Neural progenitor cell (in vitro differentiated cells): ENCODE measurements at regions not wholly inside any gene's neighbourhood (a gene's known extent, or its start where the extent isn't known, plus 50 kb on each side); places are given as distances from the start of the nearest gene placed in this dataset.
"Not testable (repeated sequence)": the region's sequence is repeated elsewhere in the genome, so short reads cannot be mapped to it uniquely, and the experiment has no call there.

ENCODE experiments used
- DNase-seq: peaks from one replicate; pipeline ENCODE4 v3.0.0-alpha.2; 2016; ENCODE audit warnings: low spot score
- H2AFZ ChIP-seq: fragments of 200-600 bp; sonication (generic); replicated peaks from 2 replicates; pipeline ENCODE4 v1.6.1; 2016; ENCODE audit warnings: antibody characterized with exemption
- H3F3A ChIP-seq: fragments of 200-600 bp; sonication (generic); 2 replicates; pipeline ENCODE4 v1.6.1; 2016; ENCODE audit warnings: antibody characterized with exemption, low read depth
- H3K27ac ChIP-seq: fragments of 200-600 bp; sonication (generic); 2 replicates; pipeline ENCODE4 v1.5.1; 2016; ENCODE audit warnings: mild to moderate bottlenecking
- H3K27me3 ChIP-seq: fragments of 200-600 bp; sonication (generic); 2 replicates; pipeline ENCODE4 v1.6.1; 2016; ENCODE audit warnings: mild to moderate bottlenecking, moderate library complexity
- H3K36me3 ChIP-seq: fragments of 200-600 bp; sonication (generic); 2 replicates; pipeline ENCODE4 v1.5.1; 2016
- H3K4me1 ChIP-seq: fragments of 200-600 bp; sonication (generic); 2 replicates; pipeline ENCODE4 v1.6.1; 2016; ENCODE audit warnings: mixed run types
- H3K4me2 ChIP-seq: fragments of 200-600 bp; sonication (generic); 2 replicates; pipeline ENCODE4 v1.6.1; 2016
- H3K4me3 ChIP-seq: fragments of 200-600 bp; sonication (generic); 2 replicates; pipeline ENCODE4 v1.5.1; 2016
- H3K79me2 ChIP-seq: fragments of 200-600 bp; sonication (generic); 2 replicates; pipeline ENCODE4 v1.6.1; 2016; ENCODE audit warnings: low read depth
- H3K9ac ChIP-seq: fragments of 200-600 bp; sonication (generic); 2 replicates; pipeline ENCODE4 v1.6.1; 2016
- H3K9me3 ChIP-seq: fragments of 200-600 bp; sonication (generic); 2 replicates; pipeline ENCODE4 v1.5.1; 2016; ENCODE audit warnings: low read depth
- H4K20me1 ChIP-seq: fragments of 200-600 bp; sonication (generic); 2 replicates; pipeline ENCODE4 v1.6.1; 2016; ENCODE audit warnings: low read depth
- H3K27ac Mint-ChIP-seq: 3 replicates; pipeline ENCODE4 v1.8.0; 2021; ENCODE audit warnings: mixed read lengths
- H3K27me3 Mint-ChIP-seq: 2 replicates; pipeline ENCODE4 v1.8.0; 2022; ENCODE audit warnings: low read depth, mild to moderate bottlenecking, inconsistent platforms, moderate library complexity, mixed read lengths; ENCODE audit not compliant: insufficient read depth
- H3K36me3 Mint-ChIP-seq: 3 replicates; pipeline ENCODE4 v1.8.0; 2021; ENCODE audit warnings: mixed read lengths
- H3K4me1 Mint-ChIP-seq: 3 replicates; pipeline ENCODE4 v1.8.0; 2021; ENCODE audit warnings: mixed read lengths
- H3K4me3 Mint-ChIP-seq: 3 replicates; pipeline ENCODE4 v1.8.0; 2021; ENCODE audit warnings: mild to moderate bottlenecking, moderate library complexity, mixed read lengths
- H3K9me3 Mint-ChIP-seq: 3 replicates; pipeline ENCODE4 v1.8.0; 2020; ENCODE audit warnings: mixed read lengths

- not testable (repeated sequence) for H3K36me3 ChIP-seq, H3K27me3 Mint-ChIP-seq, H3K27me3 ChIP-seq, H3K9me3 Mint-ChIP-seq, DNase-seq, H3F3A ChIP-seq, H3K4me1 ChIP-seq, H3K4me3 Mint-ChIP-seq, H3K36me3 Mint-ChIP-seq, H3K27ac Mint-ChIP-seq, H3K4me1 Mint-ChIP-seq, H3K9ac ChIP-seq, H3K4me3 ChIP-seq, H4K20me1 ChIP-seq, H3K4me2 ChIP-seq, H2AFZ ChIP-seq, H3K27ac ChIP-seq, H3K79me2 ChIP-seq, H3K9me3 ChIP-seq
These were observed 68.2 kb upstream of the DPY19L1 start for GRCh38 chr7:35105511-35105910.

- not testable (repeated sequence) for DNase-seq, H3K4me2 ChIP-seq, H3K27me3 ChIP-seq, H3K4me3 Mint-ChIP-seq, H2AFZ ChIP-seq, H3K4me1 ChIP-seq, H3K36me3 Mint-ChIP-seq, H3K27ac Mint-ChIP-seq, H3K27me3 Mint-ChIP-seq, H3K4me3 ChIP-seq, H3K9me3 ChIP-seq, H3K36me3 ChIP-seq, H3K27ac ChIP-seq, H3K79me2 ChIP-seq, H3F3A ChIP-seq, H3K9ac ChIP-seq, H3K9me3 Mint-ChIP-seq, H3K4me1 Mint-ChIP-seq, H4K20me1 ChIP-seq
These were observed 65.6 kb upstream of the DPY19L1 start for GRCh38 chr7:35102845-35103244.

DNA sequence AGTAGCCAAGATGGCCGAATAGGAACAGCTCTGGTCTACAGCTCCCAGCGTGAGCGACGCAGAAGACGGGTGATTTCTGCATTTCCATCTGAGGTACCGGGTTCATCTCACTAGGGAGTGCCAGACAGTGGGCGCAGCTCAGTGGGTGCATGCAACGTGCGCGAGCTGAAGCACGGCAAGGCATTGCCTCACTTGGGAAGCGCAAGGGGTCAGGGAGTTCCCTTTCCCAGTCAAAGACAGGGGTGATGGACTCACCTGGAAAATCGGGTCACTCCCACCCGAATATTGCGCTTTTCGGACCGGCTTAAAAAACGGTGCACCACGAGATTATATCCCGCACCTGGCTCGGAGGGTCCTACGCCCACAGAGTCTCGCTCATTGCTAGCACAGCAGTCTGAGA, 55.7 kb upstream of the DPY19L1 start:
- not testable (repeated sequence) for H3K4me1 Mint-ChIP-seq, H3K4me1 ChIP-seq, H3K4me3 ChIP-seq, H4K20me1 ChIP-seq, H3K27ac ChIP-seq, H3K4me3 Mint-ChIP-seq, H3K79me2 ChIP-seq, H3K9me3 Mint-ChIP-seq, H3K27ac Mint-ChIP-seq, H3K27me3 Mint-ChIP-seq, H3K9ac ChIP-seq, H3K4me2 ChIP-seq, H3K36me3 Mint-ChIP-seq, H3K27me3 ChIP-seq, DNase-seq, H3K36me3 ChIP-seq, H3K9me3 ChIP-seq, H2AFZ ChIP-seq, H3F3A ChIP-seq
